ENCODE measurements at regions not wholly inside any gene's neighbourhood (a gene's known extent, or its start where the extent isn't known, plus 50 kb on each side); places are given as distances from the start of the nearest gene placed in this dataset.

- TF ChIP-seq EP300 (IDR thresholded peaks at IDR 0.05) (no peak), CTCF (IDR thresholded peaks at IDR 0.05) (no peak), POLR2A (IDR thresholded peaks at IDR 0.05) (no peak)
Measured at GRCh38 chr4:57672846-57673433, 562.8 kb upstream of the IGFBP7 start.
